ENCODE measurements at regions not wholly inside any gene's neighbourhood (a gene's known extent, or its start where the extent isn't known, plus 50 kb on each side); places are given as distances from the start of the nearest gene placed in this dataset.
"Not testable (repeated sequence)": the region's sequence is repeated elsewhere in the genome, so short reads cannot be mapped to it uniquely, and the experiment has no call there.

- Mint-ChIP-seq H3K27ac (no peak overlapping the region), H3K27me3 (no peaks in the 10 kb centered on the region), H3K9me3 (peaks cover 6% of the 10 kb centered on the region), H3K4me3 (no peak overlapping the region), H3K36me3 (no peaks in the 10 kb centered on the region), H3K4me1 (peaks cover 10% of the 10 kb centered on the region)
- ATAC-seq: no peak
These were observed 393.3 kb upstream of the AUTS2 start for GRCh38 chr7:69204943-69205342.

GRCh38 chr7:69205581-69205980 lies 392.7 kb upstream of the AUTS2 start:
- Mint-ChIP-seq H3K9me3 (peaks cover 6% of the 10 kb centered on the region), H3K4me3 (no peak overlapping the region), H3K27me3 (no peaks in the 10 kb centered on the region), H3K36me3 (no peaks in the 10 kb centered on the region), H3K27ac (no peak overlapping the region), H3K4me1 (peaks cover 10% of the 10 kb centered on the region)
- ATAC-seq: no peak

GRCh38 chr7:69208276-69208675 lies 390.0 kb upstream of the AUTS2 start:
- Mint-ChIP-seq H3K4me3 (no peak overlapping the region), H3K27ac (peak overlapping the region; percentile 58), H3K9me3 (peaks cover 6% of the 10 kb centered on the region)

GRCh38 chr7:69208848-69209247 lies 389.4 kb upstream of the AUTS2 start:
- H3K27ac Mint-ChIP-seq: peak overlapping the region; percentile 58
- peaks cover 6% of the 10 kb centered on the region for H3K9me3 Mint-ChIP-seq
- peak; percentile 97 for ATAC-seq
- peaks cover 21% of the 10 kb centered on the region for H3K4me1 Mint-ChIP-seq
- no peak overlapping the region for H3K4me3 Mint-ChIP-seq
- H3K36me3 Mint-ChIP-seq: no peaks in the 10 kb centered on the region
- H3K27me3 Mint-ChIP-seq: no peaks in the 10 kb centered on the region

More at GRCh38 chr7:69208276-69208675, 390.0 kb upstream of the AUTS2 start:
- no peaks in the 10 kb centered on the region for H3K27me3 Mint-ChIP-seq
- H3K36me3 Mint-ChIP-seq: no peaks in the 10 kb centered on the region
- no peak for ATAC-seq
- H3K4me1 Mint-ChIP-seq: peaks cover 21% of the 10 kb centered on the region

GRCh38 chr7:69211336-69211735 lies 386.9 kb upstream of the AUTS2 start:
- Mint-ChIP-seq H3K36me3 (no peaks in the 10 kb centered on the region), H3K9me3 (no peaks in the 10 kb centered on the region), H3K4me1 (peaks cover 21% of the 10 kb centered on the region), H3K4me3 (no peak overlapping the region), H3K27me3 (no peaks in the 10 kb centered on the region), H3K27ac (no peak overlapping the region)
- ATAC-seq: no peak

- Mint-ChIP-seq H3K9me3 (no peaks in the 10 kb centered on the region), H3K36me3 (no peaks in the 10 kb centered on the region), H3K4me1 (peaks cover 21% of the 10 kb centered on the region), H3K27ac (no peak overlapping the region), H3K4me3 (no peak overlapping the region), H3K27me3 (no peaks in the 10 kb centered on the region)
- ATAC-seq: peak; percentile 61
These were observed 386.5 kb upstream of the AUTS2 start for GRCh38 chr7:69211739-69212138.

GRCh38 chr7:69213878-69214277 lies 384.4 kb upstream of the AUTS2 start:
- H3K4me1 Mint-ChIP-seq: peaks cover 12% of the 10 kb centered on the region
- no peak overlapping the region for H3K4me3 Mint-ChIP-seq

GRCh38 chr7:69215516-69215915 lies 382.8 kb upstream of the AUTS2 start:
- H3K27ac Mint-ChIP-seq, H3K36me3 Mint-ChIP-seq, H3K27me3 Mint-ChIP-seq, ATAC-seq, H3K4me3 Mint-ChIP-seq, H3K9me3 Mint-ChIP-seq: not testable (repeated sequence)
- peaks cover 11% of the 10 kb centered on the region for H3K4me1 Mint-ChIP-seq

More at GRCh38 chr7:69213878-69214277, 384.4 kb upstream of the AUTS2 start:
- no peaks in the 10 kb centered on the region for H3K36me3 Mint-ChIP-seq
- no peak overlapping the region for H3K27ac Mint-ChIP-seq
- no peaks in the 10 kb centered on the region for H3K27me3 Mint-ChIP-seq
- peaks cover 4% of the 10 kb centered on the region for H3K9me3 Mint-ChIP-seq
- ATAC-seq: no peak

GRCh38 chr7:69217516-69218350 lies 380.5 kb upstream of the AUTS2 start:
- Mint-ChIP-seq H3K36me3 (no peaks in the 10 kb centered on the region), H3K27me3 (no peaks in the 10 kb centered on the region)

GRCh38 chr7:69218576-69218975 lies 379.7 kb upstream of the AUTS2 start:
- no peak overlapping the region for H3K4me3 Mint-ChIP-seq
- no peak for ATAC-seq
- H3K9me3 Mint-ChIP-seq: peaks cover 4% of the 10 kb centered on the region
- no peaks in the 10 kb centered on the region for H3K4me1 Mint-ChIP-seq
- H3K27ac Mint-ChIP-seq: no peak overlapping the region
- H3K27me3 Mint-ChIP-seq: no peaks in the 10 kb centered on the region
- no peaks in the 10 kb centered on the region for H3K36me3 Mint-ChIP-seq

More at GRCh38 chr7:69217516-69218350, 380.5 kb upstream of the AUTS2 start:
- Mint-ChIP-seq H3K27ac (no peak overlapping the region), H3K9me3 (peaks cover 4% of the 10 kb centered on the region), H3K4me3 (no peak overlapping the region), H3K4me1 (no peaks in the 10 kb centered on the region)
- ATAC-seq: no peak

- Mint-ChIP-seq H3K27me3 (no peaks in the 10 kb centered on the region), H3K4me3 (no peak overlapping the region), H3K27ac (no peak overlapping the region), H3K9me3 (peaks cover 4% of the 10 kb centered on the region), H3K4me1 (no peaks in the 10 kb centered on the region), H3K36me3 (no peaks in the 10 kb centered on the region)
- ATAC-seq: no peak
These were observed 378.9 kb upstream of the AUTS2 start for GRCh38 chr7:69219381-69219780.

- Mint-ChIP-seq H3K4me3 (no peak overlapping the region), H3K27ac (no peak overlapping the region), H3K36me3 (no peaks in the 10 kb centered on the region), H3K4me1 (no peaks in the 10 kb centered on the region), H3K27me3 (no peaks in the 10 kb centered on the region), H3K9me3 (peaks cover 7% of the 10 kb centered on the region)
- ATAC-seq: no peak
These were observed 372.9 kb upstream of the AUTS2 start for GRCh38 chr7:69225259-69225943.

- no peak for ATAC-seq
- Mint-ChIP-seq H3K27ac (no peak overlapping the region), H3K4me3 (no peak overlapping the region), H3K27me3 (peaks cover 6% of the 10 kb centered on the region), H3K4me1 (no peaks in the 10 kb centered on the region), H3K36me3 (no peaks in the 10 kb centered on the region), H3K9me3 (peaks cover 7% of the 10 kb centered on the region)
These were observed 370.0 kb upstream of the AUTS2 start for GRCh38 chr7:69228212-69228811.

GRCh38 chr7:69232445-69233376 lies 365.6 kb upstream of the AUTS2 start:
- ATAC-seq: no peak
- no peaks in the 10 kb centered on the region for H3K36me3 Mint-ChIP-seq
- H3K4me1 Mint-ChIP-seq: no peaks in the 10 kb centered on the region
- no peak overlapping the region for H3K27ac Mint-ChIP-seq
- H3K4me3 Mint-ChIP-seq: no peak overlapping the region
- peaks cover 10% of the 10 kb centered on the region for H3K27me3 Mint-ChIP-seq
- H3K9me3 Mint-ChIP-seq: peaks cover 4% of the 10 kb centered on the region

- Mint-ChIP-seq H3K27me3 (peaks cover 10% of the 10 kb centered on the region), H3K36me3 (no peaks in the 10 kb centered on the region), H3K4me1 (no peaks in the 10 kb centered on the region), H3K4me3 (no peak overlapping the region), H3K9me3 (no peaks in the 10 kb centered on the region), H3K27ac (no peak overlapping the region)
- no peak for ATAC-seq
These were observed 360.7 kb upstream of the AUTS2 start for GRCh38 chr7:69237541-69237940.

All from stimulated activated memory B cell treated with anti-CD40 and anti-IgM and Interleukin-4, amounts not matched to agents 10 μg/mL and 1 μg/mL and 100 μg/mL, for 72 hours (primary cell).